B cell (primary cell): ENCODE measurements at regions not wholly inside any gene's neighbourhood (a gene's known extent, or its start where the extent isn't known, plus 50 kb on each side); places are given as distances from the start of the nearest gene placed in this dataset.
"Not testable (repeated sequence)": the region's sequence is repeated elsewhere in the genome, so short reads cannot be mapped to it uniquely, and the experiment has no call there.

Source experiments
- ATAC-seq: fragments of 200-7000 bp; cut with Tn5 transposase; one replicate; pipeline ENCODE4 v1.10.0; 2021; ENCODE audit warnings: low read depth, mild to moderate bottlenecking, moderate number of reproducible peaks, moderate library complexity
- CTCF ChIA-PET: fragments of 350-600 bp; sonication (Branson Sonifier 250); formaldehyde crosslinking; loops from one replicate; lab custom pipeline; 2021; ENCODE audit warnings: antibody characterized with exemption, inconsistent platforms; lab: Charles Lee
- POLR2A ChIA-PET: fragments of 350-600 bp; sonication (Branson Sonifier 250); formaldehyde crosslinking; loops from one replicate; lab custom pipeline; 2021; ENCODE audit warnings: antibody characterized with exemption; lab: Charles Lee
- DNase-seq: peaks from one replicate; pipeline ENCODE4 v3.0.0; 2013
- H2AFZ ChIP-seq: 2 replicates; pipeline ENCODE4 v1.6.1; 2012; ENCODE audit warnings: mild to moderate bottlenecking, low read depth, low read length; ENCODE audit not compliant: insufficient read depth, poor library complexity, severe bottlenecking
- H3K27ac ChIP-seq, 2 donors: 1 replicate in 1 of 2; 2 replicates in 1 of 2; pipeline ENCODE4 v1.5.1; 2012 to 2013; ENCODE audit warnings: low read length in 2 of 2, mild to moderate bottlenecking in 2 of 2, moderate library complexity in 1 of 2
- H3K27me3 ChIP-seq, 4 experiments: fragments of 200-600 bp in 1 of 4; sonication (generic) in 1 of 4; replicated peaks in 1 of 4; 1 replicate in 2 of 4; 2 replicates in 2 of 4; pipeline versions ENCODE4 v1.6.1 to v1.7.0; 2013 to 2016; ENCODE audit warnings: low read length in 3 of 4, mild to moderate bottlenecking in 2 of 4, mixed read lengths in 1 of 4, moderate library complexity in 1 of 4; ENCODE audit not compliant: insufficient read depth in 4 of 4, control insufficient read depth in 3 of 4; ENCODE audit errors: control extremely low read depth in 1 of 4
- H3K36me3 ChIP-seq, 2 experiments: replicated peaks in 1 of 2; 1 replicate in 1 of 2; 2 replicates in 1 of 2; pipeline versions ENCODE4 v1.6.1 to v1.7.1; 2013; ENCODE audit warnings: low read length in 1 of 2; ENCODE audit not compliant: insufficient read depth in 2 of 2, control insufficient read depth in 1 of 2; ENCODE audit errors: control extremely low read depth in 1 of 2, extremely low read depth in 1 of 2
- H3K4me1 ChIP-seq, 2 donors: fragments of 200-600 bp in 1 of 2; sonication (generic) in 1 of 2; 1 replicate in 1 of 2; 2 replicates in 1 of 2; pipeline versions ENCODE4 v1.5.1 to v1.6.1; 2013 to 2017; ENCODE audit warnings: low read length in 2 of 2; ENCODE audit not compliant: control insufficient read depth in 2 of 2, insufficient read depth in 2 of 2
- H3K4me2 ChIP-seq: replicated peaks from 2 replicates; pipeline ENCODE3; 2012; ENCODE audit warnings: mild to moderate bottlenecking, low read depth, low read length; ENCODE audit not compliant: poor library complexity, severe bottlenecking
- H3K4me3 ChIP-seq, 5 experiments: fragments of 200-600 bp in 1 of 5; sonication (generic) in 1 of 5; 1 replicate in 3 of 5; 2 replicates in 2 of 5; pipeline versions ENCODE4 v1.5.1 to v1.7.0; 2011 to 2016; ENCODE audit warnings: low read length in 4 of 5, mild to moderate bottlenecking in 4 of 5, low read depth in 2 of 5, control low read depth in 1 of 5, moderate library complexity in 1 of 5; ENCODE audit not compliant: insufficient read depth in 1 of 5; ENCODE audit errors: control extremely low read depth in 1 of 5, extremely low read depth in 1 of 5
- H3K79me2 ChIP-seq: fragments of 200-600 bp; sonication (generic); one replicate; pipeline ENCODE4 v1.6.0; 2016; ENCODE audit warnings: low read length; ENCODE audit not compliant: control insufficient read depth, insufficient read depth
- H3K9ac ChIP-seq: fragments of 200-600 bp; sonication (generic); 2 replicates; pipeline ENCODE4 v1.6.1; 2017; ENCODE audit warnings: mild to moderate bottlenecking, low read length, moderate library complexity
- H3K9me3 ChIP-seq, 3 donors: one replicate each; pipeline versions ENCODE4 v1.6.1 to v1.7.1; 2013; ENCODE audit warnings: low read length in 2 of 3; ENCODE audit not compliant: control insufficient read depth in 2 of 3, insufficient read depth in 1 of 3; ENCODE audit errors: control extremely low read depth in 1 of 3
- H4K20me1 ChIP-seq: 2 replicates; pipeline ENCODE4 v1.6.0; 2012; ENCODE audit warnings: mild to moderate bottlenecking, low read length; ENCODE audit not compliant: insufficient read depth, control insufficient read depth, poor library complexity, severe bottlenecking
- H3K27ac Mint-ChIP-seq: one replicate; pipeline ENCODE4 v1.8.0; 2021; ENCODE audit warnings: mixed read lengths
- H3K27me3 Mint-ChIP-seq: one replicate; pipeline ENCODE4 v1.8.0; 2021; ENCODE audit warnings: mixed read lengths
- H3K4me1 Mint-ChIP-seq: one replicate; pipeline ENCODE4 v1.8.0; 2021; ENCODE audit warnings: mixed read lengths
- H3K4me3 Mint-ChIP-seq: one replicate; pipeline ENCODE4 v1.8.0; 2021; ENCODE audit warnings: mixed read lengths
- H3K9me3 Mint-ChIP-seq: one replicate; pipeline ENCODE4 v1.8.0; 2022; ENCODE audit warnings: mixed read lengths; ENCODE audit not compliant: insufficient read depth
- CTCF ChIP-seq: fragments of 200-600 bp; IDR thresholded peaks from one replicate; pipeline ENCODE4 v1.8.0; 2022; ENCODE audit warnings: antibody characterized with exemption, mild to moderate bottlenecking
- EZH2 ChIP-seq: IDR thresholded peaks from 2 replicates; pipeline ENCODE4 v1.6.1; 2012; ENCODE audit warnings: borderline replicate concordance, low read depth, mild to moderate bottlenecking, moderate library complexity, low read length; ENCODE audit not compliant: insufficient read depth, poor library complexity, severe bottlenecking
- WGBS: methylation state at CpG from one replicate; pipeline ENCODE4 v1.1.5; 2013; ENCODE audit warnings: missing lambda C conversion rate; ENCODE audit not compliant: insufficient coverage; 5-methylcytosine and 5-hydroxymethylcytosine counted together
- intact Hi-C: fragments of 100-400 bp; cut with micrococcal nuclease; formaldehyde crosslinking; loops from one replicate; pipeline ENCODE4 v1.10.0; 2022

GRCh38 chr5:25669645-25670401 lies 1025.0 kb upstream of the CDH10 start:
- no peak overlapping the region for H3K27ac ChIP-seq
- no peak overlapping the region for H3K4me3 ChIP-seq
- H4K20me1 ChIP-seq: no peaks in the 10 kb centered on the region
- ATAC-seq (no peak), DNase-seq (no peak)
- ChIA-PET CTCF (no interaction called here), POLR2A (no interaction called here)
- intact Hi-C loops: no loop called here
- WGBS: no CpG with 5 or more reads among the region's 1 CpG
- Mint-ChIP-seq H3K27me3 (no peaks in the 10 kb centered on the region), H3K4me3 (no peak overlapping the region), H3K4me1 (no peaks in the 10 kb centered on the region), H3K27ac (no peak overlapping the region), H3K9me3 (peaks cover 2% of the 10 kb centered on the region)
- H3K9me3 ChIP-seq: no peaks in the 10 kb centered on the region
- no peak overlapping the region for H2AFZ ChIP-seq
- H3K4me1 ChIP-seq: no peaks in the 10 kb centered on the region
- H3K27me3 ChIP-seq: no peaks in the 10 kb centered on the region
- TF ChIP-seq EZH2 (no peak), CTCF (no peak)
- H3K4me2 ChIP-seq: no peak overlapping the region
- no peaks in the 10 kb centered on the region for H3K36me3 ChIP-seq
- H3K79me2 ChIP-seq: no peaks in the 10 kb centered on the region
- no peak overlapping the region for H3K9ac ChIP-seq

- Histone ChIP-seq H3K4me2 (no peak overlapping the region), H3K4me3 (no peak overlapping the region), H3K4me1 (no peaks in the 10 kb centered on the region), H4K20me1 (no peaks in the 10 kb centered on the region), H3K9me3 (peaks cover 0 to 2% (median 0%) of the 10 kb centered on the region in 3 donors), H3K9ac (no peak overlapping the region), H3K27me3 (no peaks in the 10 kb centered on the region), H2AFZ (no peak overlapping the region), H3K36me3 (no peaks in the 10 kb centered on the region), H3K79me2 (no peaks in the 10 kb centered on the region), H3K27ac (no peak overlapping the region)
- intact Hi-C loops: no loop called here
- ChIA-PET POLR2A (no interaction called here), CTCF (no interaction called here)
- Mint-ChIP-seq H3K4me1 (no peaks in the 10 kb centered on the region), H3K27me3 (no peaks in the 10 kb centered on the region), H3K4me3 (no peak overlapping the region), H3K27ac (no peak overlapping the region), H3K9me3 (peaks cover 5% of the 10 kb centered on the region)
- ATAC-seq (no peak), DNase-seq (no peak)
- TF ChIP-seq EZH2 (no peak), CTCF (no peak)
- WGBS: no CpG with 5 or more reads among the region's 2 CpGs
These were observed 1017.8 kb upstream of the CDH10 start for GRCh38 chr5:25662610-25663009.

GRCh38 chr5:25650316-25650715 lies 1005.5 kb upstream of the CDH10 start:
- H3K27ac Mint-ChIP-seq, H3K4me1 ChIP-seq, POLR2A ChIA-PET, intact Hi-C loops, H3K4me1 Mint-ChIP-seq, H3K4me3 ChIP-seq, H3K9me3 Mint-ChIP-seq, H3K9ac ChIP-seq, H2AFZ ChIP-seq, H3K79me2 ChIP-seq, H3K27ac ChIP-seq, H3K27me3 ChIP-seq, H4K20me1 ChIP-seq, DNase-seq, CTCF ChIA-PET, H3K27me3 Mint-ChIP-seq, H3K4me2 ChIP-seq, H3K9me3 ChIP-seq, H3K4me3 Mint-ChIP-seq, ATAC-seq, H3K36me3 ChIP-seq: not testable (repeated sequence)
- 100% methylated on average over 3 of the region's 7 CpGs for WGBS
